Hepatocyte (in vitro differentiated cells): ENCODE measurements at regions not wholly inside any gene's neighbourhood (a gene's known extent, or its start where the extent isn't known, plus 50 kb on each side); places are given as distances from the start of the nearest gene placed in this dataset.

Experiments used
- EZH2 ChIP-seq: fragments of 200-600 bp; sonication (generic); IDR thresholded peaks from 2 replicates; pipeline ENCODE4 v1.6.1; 2016; ENCODE audit warnings: antibody characterized with exemption, mild to moderate bottlenecking, borderline replicate concordance
- TF ChIP-seq, protein P1 (sequence below): fragments of 200-600 bp; sonication (generic); IDR thresholded peaks from 2 replicates; pipeline ENCODE4 v1.5.1; 2016; ENCODE audit warnings: antibody characterized with exemption, mild to moderate bottlenecking; ENCODE audit not compliant: poor library complexity

GRCh38 chr10:28082885-28083284 lies 84.0 kb upstream of the ODAD2 start:
- TF ChIP-seq, protein P1, sequence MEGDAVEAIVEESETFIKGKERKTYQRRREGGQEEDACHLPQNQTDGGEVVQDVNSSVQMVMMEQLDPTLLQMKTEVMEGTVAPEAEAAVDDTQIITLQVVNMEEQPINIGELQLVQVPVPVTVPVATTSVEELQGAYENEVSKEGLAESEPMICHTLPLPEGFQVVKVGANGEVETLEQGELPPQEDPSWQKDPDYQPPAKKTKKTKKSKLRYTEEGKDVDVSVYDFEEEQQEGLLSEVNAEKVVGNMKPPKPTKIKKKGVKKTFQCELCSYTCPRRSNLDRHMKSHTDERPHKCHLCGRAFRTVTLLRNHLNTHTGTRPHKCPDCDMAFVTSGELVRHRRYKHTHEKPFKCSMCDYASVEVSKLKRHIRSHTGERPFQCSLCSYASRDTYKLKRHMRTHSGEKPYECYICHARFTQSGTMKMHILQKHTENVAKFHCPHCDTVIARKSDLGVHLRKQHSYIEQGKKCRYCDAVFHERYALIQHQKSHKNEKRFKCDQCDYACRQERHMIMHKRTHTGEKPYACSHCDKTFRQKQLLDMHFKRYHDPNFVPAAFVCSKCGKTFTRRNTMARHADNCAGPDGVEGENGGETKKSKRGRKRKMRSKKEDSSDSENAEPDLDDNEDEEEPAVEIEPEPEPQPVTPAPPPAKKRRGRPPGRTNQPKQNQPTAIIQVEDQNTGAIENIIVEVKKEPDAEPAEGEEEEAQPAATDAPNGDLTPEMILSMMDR = no peak
- no peak for TF ChIP-seq EZH2
